HG03432 (cell line): ENCODE measurements at regions not wholly inside any gene's neighbourhood (a gene's known extent, or its start where the extent isn't known, plus 50 kb on each side); places are given as distances from the start of the nearest gene placed in this dataset.
"Not testable (repeated sequence)": the region's sequence is repeated elsewhere in the genome, so short reads cannot be mapped to it uniquely, and the experiment has no call there.

Experiments used
- ATAC-seq: cut with Tn5 transposase; IDR thresholded peaks from one replicate; pipeline ENCODE4 v1.9.1; 2021; ENCODE audit warnings: mild to moderate bottlenecking, moderate library complexity; ENCODE audit not compliant: unreplicated experiment

DNA sequence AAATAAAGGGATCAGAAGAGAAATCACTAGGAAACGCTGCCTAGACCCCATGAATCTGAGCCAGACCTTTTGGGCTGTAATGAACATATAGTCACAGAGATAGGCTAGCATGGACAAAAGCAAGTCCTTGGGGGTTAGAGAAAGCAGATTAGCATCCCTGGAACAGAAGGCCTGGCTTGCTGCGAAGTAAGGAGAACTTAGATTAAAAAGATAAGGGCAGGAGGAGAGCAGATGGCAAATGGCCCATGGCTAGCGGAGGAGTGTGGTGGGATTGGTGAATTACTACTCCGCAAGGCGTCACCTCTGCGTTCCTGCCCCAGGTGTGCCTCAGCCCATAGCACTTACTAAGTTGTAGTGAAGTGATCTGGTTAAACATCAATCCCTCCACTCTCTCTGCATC, 92.3 kb upstream of the ZNF438 start:
- no peak for ATAC-seq

DNA sequence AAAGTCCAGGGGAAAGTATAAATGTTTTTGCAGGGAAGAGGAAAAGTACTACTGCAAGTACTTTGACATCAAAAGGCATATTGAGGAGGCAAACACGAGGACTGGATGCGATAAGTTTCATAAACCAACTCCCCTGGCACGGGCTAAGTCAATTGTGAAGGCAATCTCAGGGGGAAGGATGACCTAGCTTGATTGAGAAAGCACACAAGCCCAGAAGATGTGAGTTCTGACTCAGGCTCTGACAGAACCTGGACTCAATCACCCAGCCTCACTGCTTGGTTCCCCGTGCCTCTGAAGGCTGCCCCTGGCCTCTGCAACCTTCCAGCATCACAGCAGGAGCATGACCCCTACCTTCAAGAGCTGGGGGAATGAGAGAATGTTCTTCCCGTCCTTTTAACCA, 93.2 kb upstream of the ZNF438 start:
- ATAC-seq: no peak

DNA sequence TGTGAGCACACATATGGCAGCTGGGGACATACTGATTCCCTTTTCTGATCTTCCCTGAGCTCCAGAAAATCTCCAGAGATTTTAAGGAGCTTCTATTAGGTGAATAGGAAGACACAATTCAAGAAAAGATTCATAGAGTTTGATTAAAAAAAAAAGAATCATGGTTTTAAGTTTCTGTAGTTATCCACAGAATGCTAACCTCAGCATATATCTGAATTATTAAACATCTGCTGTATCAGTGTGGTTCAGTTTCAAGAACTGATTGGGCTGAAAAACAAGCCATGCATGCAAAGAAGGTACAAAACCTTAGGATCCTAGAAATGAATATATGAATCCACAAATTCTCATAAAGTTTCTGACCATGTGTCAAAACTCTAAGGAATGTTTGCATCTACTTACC, 94.1 kb upstream of the ZNF438 start:
- ATAC-seq: no peak

DNA sequence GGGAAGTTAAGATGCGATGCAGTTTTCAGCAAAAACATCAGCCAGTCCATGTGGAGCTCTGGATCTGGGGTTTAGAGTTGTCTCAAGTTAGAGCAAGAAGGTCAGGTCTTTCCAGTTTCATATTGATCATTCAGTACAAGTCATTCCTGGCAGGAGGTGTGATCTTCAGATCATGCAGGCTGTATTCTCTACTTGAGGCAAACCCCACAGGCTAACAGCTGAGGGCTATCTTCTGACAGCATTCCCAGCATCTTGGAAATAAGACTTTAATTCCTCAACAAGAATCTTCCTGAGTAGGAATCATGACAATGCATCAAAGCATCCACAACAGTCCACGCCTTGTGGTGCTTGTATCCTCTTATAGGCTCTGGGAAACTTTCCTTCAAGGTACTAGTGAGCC, 94.9 kb upstream of the ZNF438 start:
- no peak for ATAC-seq

DNA sequence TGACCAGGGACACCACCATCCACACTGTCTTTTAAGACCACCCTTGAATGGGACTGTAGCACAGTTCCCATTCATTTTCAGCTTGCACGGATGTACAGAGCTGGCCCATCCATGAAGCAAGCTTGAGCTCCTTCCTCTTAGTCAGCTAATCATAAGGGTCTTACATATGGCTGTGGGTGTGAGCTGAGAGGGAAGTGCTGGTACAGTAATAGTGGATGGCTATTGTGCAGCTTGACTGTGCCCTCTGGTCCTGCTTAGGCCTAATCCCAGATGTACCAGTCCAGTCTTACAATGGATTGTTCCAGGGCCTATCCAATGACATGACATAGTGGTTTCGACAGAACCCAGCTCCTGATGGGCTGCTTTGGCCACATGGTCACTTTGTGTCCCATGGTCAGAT, 96.9 kb upstream of the ZNF438 start:
- no peak for ATAC-seq

DNA sequence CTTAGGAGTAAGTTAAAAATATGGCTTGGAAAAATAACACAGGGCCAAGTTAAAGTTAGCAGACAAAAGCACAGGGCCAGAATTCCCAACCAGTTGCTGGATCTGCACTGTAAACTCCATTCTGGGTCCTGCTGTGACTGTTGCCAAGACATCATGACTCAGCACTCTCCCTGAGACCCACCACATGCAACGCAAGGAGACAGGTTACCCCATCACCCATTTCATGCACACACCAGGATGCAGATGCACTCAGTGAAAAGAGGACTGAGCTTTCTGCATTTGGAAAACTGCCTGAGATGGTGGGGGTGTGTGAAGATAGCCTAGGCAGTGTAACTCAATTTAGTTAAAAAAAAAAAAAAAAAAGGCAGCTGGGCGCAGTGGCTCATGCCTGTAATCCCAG, 97.6 kb upstream of the ZNF438 start:
- no peak for ATAC-seq

DNA sequence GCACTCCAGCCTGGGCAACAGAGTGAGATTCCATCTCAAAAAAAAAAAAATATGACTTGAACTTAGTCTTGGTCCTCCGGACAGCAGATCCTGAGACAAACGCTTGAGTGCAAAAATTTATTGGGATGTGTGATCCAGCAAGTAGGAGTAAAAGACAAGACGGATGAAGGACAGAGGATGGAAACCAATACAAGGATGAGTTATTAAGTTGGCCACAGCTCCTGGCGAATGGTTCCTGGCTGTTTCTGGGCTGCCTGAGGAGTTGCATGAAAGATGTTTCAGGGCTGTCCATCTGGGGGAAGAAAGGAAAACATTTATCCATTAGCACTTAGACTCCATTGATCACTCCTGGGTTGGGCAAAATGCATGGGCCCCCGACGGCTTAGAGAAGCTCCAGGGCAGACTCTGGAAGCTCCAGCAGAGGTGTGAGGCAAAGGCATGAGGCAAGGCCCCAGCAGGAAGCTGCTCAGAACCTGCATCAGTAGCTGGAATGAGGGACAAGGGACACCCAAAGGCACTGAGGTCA, 98.3 kb upstream of the ZNF438 start:
- ATAC-seq: no peak

DNA sequence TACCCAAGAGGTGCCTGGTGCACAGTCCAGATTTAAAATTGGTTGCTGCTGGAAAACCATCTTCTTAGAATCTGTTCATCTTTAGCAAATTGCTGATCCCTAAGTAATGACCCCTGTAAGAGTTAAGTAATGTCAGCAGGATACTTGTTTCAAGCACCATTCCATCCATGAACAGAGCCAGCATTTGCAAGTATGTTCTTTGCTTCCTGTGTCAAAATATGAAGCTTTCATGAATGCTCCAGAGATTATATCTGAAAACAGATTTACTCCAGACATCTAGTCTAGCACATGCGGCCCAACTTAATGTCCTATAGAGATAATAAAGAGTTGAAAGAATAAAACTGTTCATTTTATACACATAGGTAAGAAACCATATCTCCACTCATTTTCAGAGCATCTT, 98.7 kb upstream of the ZNF438 start:
- ATAC-seq: no peak

DNA sequence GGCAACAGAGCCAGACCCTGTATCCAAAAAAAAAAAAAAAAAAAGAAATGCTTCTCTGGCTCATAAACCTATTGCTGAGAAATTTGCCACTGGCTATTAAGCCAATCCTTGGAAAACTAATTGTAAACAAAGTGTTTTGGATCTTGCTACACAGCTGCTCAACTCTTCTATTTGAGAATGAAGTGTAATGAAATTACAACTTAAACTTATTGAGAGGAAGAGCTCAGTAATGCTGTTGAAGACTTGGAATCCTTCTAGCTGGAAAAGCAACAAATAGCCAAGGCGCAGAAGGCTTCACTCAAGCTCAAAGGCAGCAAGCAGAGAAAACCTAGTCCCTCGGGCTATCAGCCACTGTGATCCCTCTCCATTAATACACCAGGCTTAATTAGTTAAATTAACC, 99.6 kb upstream of the ZNF438 start:
- ATAC-seq: no peak

DNA sequence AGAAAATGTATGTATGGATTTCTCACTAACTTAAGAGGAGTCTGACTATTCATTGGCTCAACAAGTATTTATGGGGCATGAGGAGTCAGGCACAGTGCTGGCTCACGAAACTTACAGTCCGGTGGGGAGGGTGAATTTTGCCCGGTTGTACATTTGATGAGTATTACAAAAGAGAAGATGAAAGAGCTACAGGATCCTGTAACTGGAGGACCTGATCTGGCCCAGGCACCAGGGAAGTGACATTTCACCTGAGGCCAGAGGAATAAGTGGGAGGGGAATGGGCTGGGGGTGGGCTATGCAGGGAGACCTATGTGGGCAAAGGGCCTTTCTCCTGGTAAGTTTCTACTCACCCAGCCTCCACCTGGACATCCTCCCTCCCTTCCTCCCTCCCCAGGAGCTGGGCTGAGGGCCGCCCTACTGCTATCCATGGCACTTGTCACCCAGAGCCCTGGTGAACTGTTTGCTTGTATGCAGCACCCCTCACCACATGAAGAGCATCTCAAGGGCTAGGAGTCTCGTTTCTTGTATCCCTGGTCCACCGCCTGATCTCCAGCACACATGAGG, 101.1 kb upstream of the ZNF438 start:
- ATAC-seq: no peak

DNA sequence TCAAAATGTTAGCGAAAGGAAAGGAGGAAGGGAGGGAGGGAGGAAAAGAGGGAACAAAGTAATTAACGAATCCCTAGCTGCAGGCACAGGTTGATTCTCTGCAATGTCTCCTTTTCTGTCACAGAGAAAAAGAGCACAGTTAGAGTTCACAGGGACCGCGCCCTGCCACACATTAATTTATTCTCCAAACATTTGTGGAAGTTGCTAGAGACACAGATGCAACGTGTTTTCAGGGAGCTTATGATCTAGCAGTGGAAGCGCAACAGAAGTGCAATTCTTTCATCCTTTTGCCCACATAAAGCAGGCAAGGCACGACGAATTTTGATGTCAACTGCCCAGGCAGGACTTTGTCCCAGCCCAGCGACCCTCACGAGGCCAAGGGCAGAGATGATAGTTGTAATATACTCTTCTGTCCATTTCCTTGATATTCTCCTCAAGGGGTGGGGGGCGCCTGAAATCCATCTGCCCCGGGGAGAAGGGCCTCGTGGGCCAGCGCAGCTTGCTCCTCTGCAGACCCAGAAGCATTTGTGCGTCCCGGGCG, 101.7 kb upstream of the ZNF438 start:
- ATAC-seq: no peak

DNA sequence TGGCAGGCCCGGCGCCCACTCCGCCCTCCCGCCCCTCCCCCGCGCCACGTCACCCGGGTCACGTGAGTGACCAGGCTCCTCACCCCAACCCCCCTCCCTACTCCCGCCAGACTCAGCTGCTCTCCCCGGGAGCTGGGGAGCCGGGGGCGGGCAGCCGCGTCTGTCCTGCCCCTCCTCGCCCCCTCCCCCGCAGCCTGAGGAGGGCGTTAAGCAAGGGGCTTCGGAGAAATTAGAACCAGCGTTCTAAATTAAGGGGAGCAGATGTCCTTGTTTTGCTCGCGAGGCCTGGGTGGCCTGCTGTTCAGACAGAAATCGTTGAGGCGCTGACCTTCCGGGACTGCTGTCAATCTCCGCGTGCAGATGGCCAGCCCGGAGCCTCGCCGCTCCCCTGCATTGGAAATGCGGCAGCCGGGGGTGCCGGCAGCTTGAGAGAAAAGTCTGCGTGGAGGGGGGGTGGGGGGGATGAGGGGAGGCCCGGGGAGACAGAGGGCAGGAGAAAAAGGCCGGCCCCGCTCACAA, 102.2 kb upstream of the ZNF438 start:
- ATAC-seq: peak; percentile 61

DNA sequence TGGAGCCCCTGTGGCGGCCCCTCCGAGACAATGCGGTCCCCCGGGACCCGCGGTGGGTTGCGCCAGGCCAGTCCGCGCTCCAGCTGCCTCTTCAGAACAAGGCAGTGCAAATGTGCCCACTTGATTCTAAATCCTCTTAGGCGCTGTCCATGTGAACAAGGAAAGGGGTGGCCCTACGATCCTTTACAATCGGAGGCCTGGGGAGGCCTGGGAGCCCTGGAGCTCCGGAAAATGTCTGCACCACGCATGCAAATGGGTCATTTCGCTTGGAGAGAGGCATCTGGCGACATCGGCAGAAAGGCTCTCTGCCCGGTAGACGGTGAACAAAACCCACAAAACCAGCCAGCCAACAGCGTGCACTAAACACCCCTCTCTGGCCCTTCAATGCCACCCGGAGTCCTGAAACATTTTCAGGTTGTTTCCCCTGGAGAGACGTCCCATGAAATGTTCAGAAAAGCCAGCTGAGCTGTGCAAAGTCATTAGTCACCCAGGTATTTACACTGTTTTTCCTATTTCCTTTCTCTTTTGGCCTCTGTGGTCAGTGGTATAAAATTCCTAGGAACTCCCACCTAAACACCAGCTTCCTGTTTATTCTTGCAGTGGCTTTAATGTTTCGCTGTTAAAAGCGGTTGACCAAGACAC, 102.8 kb upstream of the ZNF438 start:
- peak; percentile 49 for ATAC-seq

DNA sequence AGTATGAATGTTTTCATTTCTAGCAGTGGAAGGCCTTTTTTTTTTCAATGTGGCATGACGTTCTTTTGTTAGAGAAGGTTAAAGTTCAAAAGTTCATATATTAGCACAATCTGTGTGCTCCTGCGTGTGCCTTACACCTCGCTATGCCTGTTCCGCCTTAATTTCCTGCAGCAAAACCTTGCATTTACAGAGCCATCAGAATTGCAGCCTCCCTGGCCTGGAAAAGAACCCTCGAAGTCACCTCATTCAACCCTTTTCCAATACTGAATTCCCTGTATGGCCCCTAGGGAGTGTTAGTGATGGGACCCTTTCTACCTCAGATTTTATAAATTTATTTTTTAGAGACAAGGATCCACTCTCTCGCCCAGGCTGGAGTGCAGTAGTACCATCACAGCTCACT, 103.5 kb upstream of the ZNF438 start:
- ATAC-seq: no peak

DNA sequence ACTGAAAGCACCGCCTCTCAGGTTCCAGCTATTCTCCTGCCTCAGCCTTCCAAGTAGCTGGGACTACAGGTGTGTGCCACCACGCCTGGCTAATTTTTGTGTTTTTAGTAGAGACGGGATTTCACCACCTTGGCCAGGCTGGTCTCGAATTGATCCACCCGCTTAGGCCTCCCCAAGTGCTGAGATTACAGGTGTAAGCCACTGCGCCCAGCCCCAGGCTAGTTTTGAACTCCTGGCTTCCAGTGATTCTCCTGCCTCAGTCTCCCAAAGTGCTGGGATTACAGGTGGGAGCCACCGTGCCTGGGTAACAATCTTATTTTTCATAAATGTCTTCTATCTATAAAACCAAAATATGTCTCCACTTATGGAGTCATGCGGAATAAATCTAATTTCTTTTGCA, 104.1 kb upstream of the ZNF438 start:
- not testable (repeated sequence) for ATAC-seq

DNA sequence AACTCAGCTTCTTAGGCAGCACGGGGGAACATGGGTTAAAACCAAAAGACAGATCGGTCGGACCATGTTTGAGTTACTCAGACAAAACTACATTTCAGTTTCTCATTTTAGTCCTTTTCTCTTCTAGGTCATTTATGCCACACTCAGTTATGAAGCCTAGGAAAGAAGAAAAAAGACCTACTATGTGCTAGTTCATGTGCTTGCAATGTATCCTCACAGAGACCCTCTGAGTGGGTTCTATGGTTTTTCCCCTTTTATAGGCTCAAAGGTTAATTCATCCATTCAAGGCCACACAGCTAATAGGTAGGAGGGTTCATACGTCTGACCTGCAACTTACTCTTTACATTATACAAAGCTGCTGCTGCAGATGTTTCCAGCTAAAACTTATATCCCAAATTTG, 104.7 kb upstream of the ZNF438 start:
- no peak for ATAC-seq

DNA sequence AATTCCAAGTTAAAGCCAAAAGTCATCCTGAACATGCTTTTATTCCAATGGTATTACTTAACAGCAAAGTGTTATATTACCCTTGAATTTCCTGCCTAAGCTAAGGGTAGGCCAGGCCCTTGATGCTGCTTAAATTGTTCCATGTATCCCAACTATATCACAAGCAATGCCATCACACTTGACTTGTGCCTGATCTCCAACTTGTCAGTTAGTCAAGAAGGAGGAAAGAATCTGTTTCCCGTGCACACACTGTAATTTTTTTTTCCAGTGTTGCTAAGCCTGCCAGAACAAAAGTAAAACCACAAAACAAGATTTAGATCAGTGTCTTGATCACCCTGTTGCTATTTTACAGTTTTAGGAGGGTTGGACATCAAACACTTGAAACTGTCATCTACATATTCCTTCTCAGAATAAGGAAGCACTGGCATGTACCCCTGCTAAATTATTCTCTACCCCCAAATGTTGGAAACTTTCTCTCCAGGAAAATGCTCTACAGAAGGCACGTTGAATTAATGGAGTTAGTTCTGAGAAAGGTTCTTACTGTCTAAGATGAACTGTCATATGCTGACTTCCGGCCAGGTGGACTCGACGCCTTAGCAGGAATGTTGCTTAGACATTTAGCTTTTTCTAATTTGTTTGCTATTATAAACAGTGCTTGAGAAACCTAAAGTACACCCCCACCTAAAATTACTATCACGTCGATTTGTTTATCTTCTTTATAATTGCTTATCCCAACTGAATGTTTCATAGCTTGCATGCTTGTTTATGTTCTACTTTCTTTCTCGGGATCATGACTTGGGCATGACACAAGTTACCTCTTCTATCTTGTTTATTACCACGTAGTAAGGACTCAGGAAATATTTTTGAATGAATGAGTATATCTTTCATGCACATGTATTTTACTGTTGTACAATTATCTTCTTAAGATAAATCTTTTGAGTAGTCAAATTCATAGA, 105.5 kb upstream of the ZNF438 start:
- no peak for ATAC-seq

DNA sequence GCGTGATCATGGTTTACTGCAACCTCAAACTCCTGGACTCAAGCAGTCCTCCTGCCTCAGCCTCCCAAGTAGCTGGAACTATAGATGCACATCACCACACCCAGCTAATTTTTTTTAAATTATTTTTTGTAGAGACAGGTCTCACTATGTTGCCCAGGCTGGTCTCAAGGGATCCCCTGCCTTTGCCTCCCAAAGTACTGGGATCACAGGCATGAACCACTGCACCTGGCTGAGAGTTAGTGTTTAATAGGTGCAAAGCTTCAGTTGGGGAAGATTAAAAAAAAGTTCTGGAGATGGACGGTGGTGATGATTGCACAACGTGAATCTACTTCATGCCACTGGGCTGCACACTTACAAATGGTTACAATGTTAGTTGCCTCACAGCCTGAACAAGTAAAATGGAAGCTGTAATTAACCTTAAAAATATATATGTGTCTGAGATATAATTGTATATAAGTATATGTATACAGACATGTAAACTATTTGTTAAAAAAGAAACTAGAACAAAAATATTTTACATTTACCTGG, 106.4 kb upstream of the ZNF438 start:
- no peak for ATAC-seq

DNA sequence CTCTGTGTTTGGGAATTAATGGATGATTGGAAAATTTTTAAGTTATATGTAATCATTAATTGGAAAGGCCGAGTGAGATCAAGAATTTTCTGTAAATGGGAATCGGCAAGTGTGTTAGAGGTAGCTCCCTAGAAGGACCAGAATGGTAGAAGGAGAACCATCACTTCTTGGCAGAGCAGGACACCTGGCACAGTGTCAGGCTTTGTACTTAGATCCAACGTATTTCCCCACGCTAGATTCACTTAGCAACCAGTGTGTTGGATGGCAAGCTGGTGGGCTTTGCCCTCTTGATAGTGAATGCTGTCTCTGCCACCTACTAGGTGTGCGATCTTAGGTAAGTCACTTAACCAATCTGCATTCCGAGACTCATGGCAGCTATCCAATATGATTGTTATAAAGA, 107.8 kb upstream of the ZNF438 start:
- ATAC-seq: no peak

DNA sequence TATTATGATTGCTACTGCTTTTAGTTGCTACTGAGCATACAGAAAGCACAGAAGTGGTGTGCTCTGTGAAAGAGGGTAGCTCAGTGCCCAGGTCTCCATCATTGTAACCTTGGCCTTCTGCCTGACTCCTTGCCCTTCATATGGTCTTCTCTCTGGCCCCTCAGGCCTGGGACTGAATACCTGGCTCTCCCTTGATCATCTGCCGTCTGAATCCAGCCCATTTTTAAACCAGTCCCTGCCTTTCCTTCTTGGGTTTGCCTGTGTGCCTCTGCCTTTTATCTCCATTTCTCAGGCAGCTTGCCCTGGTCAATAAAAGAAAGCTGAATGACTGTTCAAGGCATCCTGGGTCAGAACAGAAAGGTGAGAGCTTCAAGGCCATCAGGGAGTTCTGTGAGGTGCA, 109.1 kb upstream of the ZNF438 start:
- no peak for ATAC-seq

DNA sequence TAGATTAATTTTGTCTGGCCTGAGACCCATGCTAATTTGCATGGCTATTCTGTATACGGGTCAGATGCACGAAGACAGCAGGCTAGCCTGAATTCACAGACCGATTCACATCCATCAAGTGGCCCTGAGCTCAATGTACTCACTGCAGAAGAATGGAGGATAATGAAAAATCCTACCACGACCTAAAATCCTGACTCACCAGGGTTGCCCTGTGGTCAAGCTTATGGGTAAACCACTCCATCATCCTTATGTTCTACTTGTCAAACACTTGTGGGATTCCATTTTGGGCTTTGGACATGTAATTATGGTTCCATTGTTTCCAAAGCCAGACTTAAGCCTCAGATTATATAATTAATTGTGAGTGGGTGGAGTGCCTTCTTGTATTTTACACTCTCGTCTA, 110.4 kb upstream of the ZNF438 start:
- no peak for ATAC-seq
